ENCODE measurements at regions not wholly inside any gene's neighbourhood (a gene's known extent, or its start where the extent isn't known, plus 50 kb on each side); places are given as distances from the start of the nearest gene placed in this dataset.

DNA sequence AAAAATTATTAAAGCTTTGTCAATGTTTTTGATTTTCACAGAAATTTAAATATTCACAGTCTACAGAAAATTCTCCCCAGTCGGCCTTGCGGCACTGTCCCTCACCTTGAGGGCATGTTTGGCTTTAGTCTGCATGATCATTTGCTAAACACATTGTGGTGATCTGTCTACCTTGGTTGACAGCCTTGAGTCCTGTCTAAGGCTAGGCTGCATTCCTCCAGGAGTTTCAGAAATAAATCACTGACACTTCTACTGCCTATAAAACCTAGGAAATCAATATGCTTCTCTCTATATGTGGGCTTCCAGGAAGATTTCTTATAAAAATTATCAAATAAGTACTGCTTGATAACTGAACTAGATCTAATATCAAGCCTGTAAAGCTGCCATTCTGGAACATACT is 430.7 kb upstream of the GRM3 start:
- no peak for DNase-seq
- in situ Hi-C loops (cut with MboI; ENCODE audit: low pct_ligation_motif_present in 1 of 4, low pct_unique_long_range_greater_than_20kb in 1 of 4, low sequenced_read_pairs in 3 of 4) (no loop called here), intact Hi-C loops (cut with DNase I; ENCODE audit: low total_unique reads) (no loop called here)
- no peaks in the 10 kb centered on the region for H3K9me3 ChIP-seq
- no peaks in the 10 kb centered on the region for H3K4me1 ChIP-seq
- no peak overlapping the region for H3K27ac ChIP-seq
- 78 to 85% methylated on average over 2 of the region's 2 CpGs for WGBS, 2 donors (ENCODE audit: low coverage in 1 of 2)
- H3K36me3 ChIP-seq, result no peaks in the 10 kb centered on the region
- no peak for TF ChIP-seq POLR2AphosphoS5 (IDR thresholded peaks at IDR 0.05)
- TF ChIP-seq EP300 (IDR thresholded peaks at IDR 0.05; ENCODE audit: low read depth), result no peak
- H3K4me3 ChIP-seq, result no peak overlapping the region
- H3K27me3 ChIP-seq, result no peaks in the 10 kb centered on the region

DNA sequence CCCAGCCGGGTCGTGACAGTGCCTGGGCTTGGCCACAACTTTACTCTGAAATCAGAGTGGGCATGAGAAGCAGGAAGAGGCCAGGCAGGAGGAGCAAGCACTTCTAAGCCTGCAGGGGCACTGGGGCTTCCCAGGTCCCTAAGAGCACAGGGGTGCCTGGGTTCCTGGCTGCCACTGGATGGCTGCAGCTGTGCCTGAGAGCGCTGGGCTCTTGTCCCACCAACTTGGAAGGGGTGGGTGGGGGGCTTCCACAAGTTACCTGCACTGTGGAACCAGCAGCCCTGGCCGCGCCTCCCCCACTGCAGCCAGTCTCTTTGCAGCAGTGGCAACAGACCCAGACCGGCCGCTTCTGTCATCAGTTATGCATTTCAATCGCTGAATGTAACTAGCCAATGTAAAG is 434.7 kb upstream of the GRM3 start:
- TF ChIP-seq, protein P1, sequence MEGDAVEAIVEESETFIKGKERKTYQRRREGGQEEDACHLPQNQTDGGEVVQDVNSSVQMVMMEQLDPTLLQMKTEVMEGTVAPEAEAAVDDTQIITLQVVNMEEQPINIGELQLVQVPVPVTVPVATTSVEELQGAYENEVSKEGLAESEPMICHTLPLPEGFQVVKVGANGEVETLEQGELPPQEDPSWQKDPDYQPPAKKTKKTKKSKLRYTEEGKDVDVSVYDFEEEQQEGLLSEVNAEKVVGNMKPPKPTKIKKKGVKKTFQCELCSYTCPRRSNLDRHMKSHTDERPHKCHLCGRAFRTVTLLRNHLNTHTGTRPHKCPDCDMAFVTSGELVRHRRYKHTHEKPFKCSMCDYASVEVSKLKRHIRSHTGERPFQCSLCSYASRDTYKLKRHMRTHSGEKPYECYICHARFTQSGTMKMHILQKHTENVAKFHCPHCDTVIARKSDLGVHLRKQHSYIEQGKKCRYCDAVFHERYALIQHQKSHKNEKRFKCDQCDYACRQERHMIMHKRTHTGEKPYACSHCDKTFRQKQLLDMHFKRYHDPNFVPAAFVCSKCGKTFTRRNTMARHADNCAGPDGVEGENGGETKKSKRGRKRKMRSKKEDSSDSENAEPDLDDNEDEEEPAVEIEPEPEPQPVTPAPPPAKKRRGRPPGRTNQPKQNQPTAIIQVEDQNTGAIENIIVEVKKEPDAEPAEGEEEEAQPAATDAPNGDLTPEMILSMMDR (IDR thresholded peaks at IDR 0.05), result no peak
- TF ChIP-seq POLR2AphosphoS5 (IDR thresholded peaks at IDR 0.05), result no peak
- TF ChIP-seq POLR2A (IDR thresholded peaks at IDR 0.05), result no peak
- no peak for TF ChIP-seq EP300 (IDR thresholded peaks at IDR 0.05; ENCODE audit: low read depth)
- in situ Hi-C loops (cut with MboI; ENCODE audit: low pct_ligation_motif_present in 1 of 4, low pct_unique_long_range_greater_than_20kb in 1 of 4, low sequenced_read_pairs in 3 of 4) (no loop called here), intact Hi-C loops (cut with DNase I; ENCODE audit: low total_unique reads) (no loop called here)
- no peak overlapping the region for H3K4me3 ChIP-seq
- no peaks in the 10 kb centered on the region for H3K36me3 ChIP-seq
- no peaks in the 10 kb centered on the region for H3K4me1 ChIP-seq
- no peak overlapping the region for H3K27ac ChIP-seq
- H3K9me3 ChIP-seq, result no peaks in the 10 kb centered on the region
- H3K27me3 ChIP-seq, result no peaks in the 10 kb centered on the region
- DNase-seq, result no peak
- WGBS, 2 donors (ENCODE audit: low coverage in 1 of 2), result 73 to 83% methylated on average over 1 to 8 of the region's 8 CpGs

DNA sequence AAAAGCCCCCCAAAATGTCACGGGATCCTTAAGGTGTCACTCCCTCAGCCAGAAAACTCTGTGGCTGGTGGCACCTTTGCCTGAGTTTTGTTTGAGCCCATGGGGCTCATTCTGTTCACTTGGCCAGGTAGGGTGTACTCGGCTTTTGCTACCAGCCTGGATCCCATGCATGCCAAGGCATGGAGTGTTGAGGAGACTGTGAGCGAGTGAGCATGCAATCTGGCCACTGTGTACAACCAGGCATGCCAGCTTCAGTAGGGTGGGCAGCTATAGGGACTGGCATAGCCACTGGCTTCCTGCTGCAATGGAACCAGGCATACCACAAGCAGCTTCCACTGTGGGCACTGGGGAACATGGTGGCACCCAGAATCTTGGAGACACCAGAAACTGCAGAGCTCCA is 436.0 kb upstream of the GRM3 start:
- Histone ChIP-seq H3K27ac (no peak overlapping the region), H3K36me3 (no peaks in the 10 kb centered on the region), H3K9me3 (peaks cover 0 to 4% of the 10 kb centered on the region in 2 donors), H3K4me1 (no peaks in the 10 kb centered on the region), H3K27me3 (no peaks in the 10 kb centered on the region), H3K4me3 (no peak overlapping the region)
- TF ChIP-seq POLR2A (IDR thresholded peaks at IDR 0.05) (no peak), EP300 (IDR thresholded peaks at IDR 0.05; ENCODE audit: low read depth) (no peak), POLR2AphosphoS5 (IDR thresholded peaks at IDR 0.05) (no peak)
- TF ChIP-seq, protein P1 (IDR thresholded peaks at IDR 0.05), result no peak
- in situ Hi-C loops (cut with MboI; ENCODE audit: low pct_ligation_motif_present in 1 of 4, low pct_unique_long_range_greater_than_20kb in 1 of 4, low sequenced_read_pairs in 3 of 4), result no loop called here
- WGBS, 2 donors (ENCODE audit: low coverage in 1 of 2), result 88% methylated on average over 3 of the region's 3 CpGs; no CpG with 5 or more reads in 1 of the 2 donors
- DNase-seq, result no peak
- intact Hi-C loops (cut with DNase I; ENCODE audit: low total_unique reads), result no loop called here

DNA sequence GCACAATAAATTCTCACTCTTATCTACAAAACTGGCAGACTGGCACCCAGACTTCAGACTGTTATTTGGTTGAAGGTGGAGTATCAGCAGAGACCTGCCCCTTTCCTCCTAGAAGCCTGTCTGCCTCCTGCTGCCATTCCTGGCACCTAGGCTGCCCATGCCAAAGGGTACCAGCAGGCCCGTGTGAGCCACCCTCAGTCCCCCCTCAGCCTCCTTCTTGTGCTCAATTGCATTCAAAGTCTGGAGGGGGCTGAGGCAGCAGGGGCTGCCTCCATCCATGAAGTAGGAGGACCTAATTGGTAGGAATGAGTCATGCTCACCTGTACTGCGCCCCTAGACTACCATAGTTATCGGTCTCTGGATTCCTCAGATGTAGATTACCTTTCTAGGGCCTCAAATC is 440.9 kb upstream of the GRM3 start:
- Histone ChIP-seq H3K27me3 (no peaks in the 10 kb centered on the region), H3K4me1 (no peaks in the 10 kb centered on the region), H3K36me3 (no peaks in the 10 kb centered on the region), H3K4me3 (no peak overlapping the region), H3K27ac (no peak overlapping the region), H3K9me3 (peaks cover 0 to 9% of the 10 kb centered on the region in 2 donors)
- no peak for DNase-seq
- 41% methylated on average over 3 of the region's 3 CpGs; no CpG with 5 or more reads in 1 of the 2 donors for WGBS, 2 donors (ENCODE audit: low coverage in 1 of 2)
- intact Hi-C loops (cut with DNase I; ENCODE audit: low total_unique reads), result no loop called here
- no peak for TF ChIP-seq EP300 (IDR thresholded peaks at IDR 0.05; ENCODE audit: low read depth)
- TF ChIP-seq POLR2A (IDR thresholded peaks at IDR 0.05), result no peak
- TF ChIP-seq POLR2AphosphoS5 (IDR thresholded peaks at IDR 0.05), result no peak
- TF ChIP-seq, protein P1 (IDR thresholded peaks at IDR 0.05), result no peak
- in situ Hi-C loops (cut with MboI; ENCODE audit: low pct_ligation_motif_present in 1 of 4, low pct_unique_long_range_greater_than_20kb in 1 of 4, low sequenced_read_pairs in 3 of 4), result no loop called here

DNA sequence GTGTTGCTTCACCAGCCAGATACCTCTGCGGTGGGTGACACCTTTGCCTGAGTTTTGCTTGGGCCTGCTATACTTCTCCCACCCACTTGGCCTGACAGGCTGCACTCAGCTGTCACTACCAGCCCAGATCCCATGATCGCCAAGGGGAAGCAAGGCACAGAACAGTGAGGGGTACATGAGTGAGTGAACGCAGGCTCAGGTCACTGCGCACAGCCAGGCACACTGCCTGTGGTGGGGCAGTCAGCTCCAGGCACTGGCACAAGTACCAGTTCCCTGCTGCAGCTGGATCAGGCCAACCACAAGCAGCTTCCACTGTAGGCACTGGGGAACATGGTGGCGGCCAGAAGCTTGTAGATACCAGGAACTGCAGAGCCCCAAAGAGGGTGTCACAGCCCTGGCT is 441.9 kb upstream of the GRM3 start:
- Histone ChIP-seq H3K36me3 (no peaks in the 10 kb centered on the region), H3K4me1 (no peaks in the 10 kb centered on the region), H3K27me3 (no peaks in the 10 kb centered on the region), H3K4me3 (no peak overlapping the region), H3K9me3 (peaks cover 0 to 9% of the 10 kb centered on the region in 2 donors), H3K27ac (no peak overlapping the region)
- WGBS, 2 donors (ENCODE audit: low coverage in 1 of 2), result 89% methylated on average over 5 of the region's 5 CpGs; no CpG with 5 or more reads in 1 of the 2 donors
- in situ Hi-C loops (cut with MboI; ENCODE audit: low pct_ligation_motif_present in 1 of 4, low pct_unique_long_range_greater_than_20kb in 1 of 4, low sequenced_read_pairs in 3 of 4) (no loop called here), intact Hi-C loops (cut with DNase I; ENCODE audit: low total_unique reads) (no loop called here)
- no peak for DNase-seq
- no peak for TF ChIP-seq EP300 (IDR thresholded peaks at IDR 0.05; ENCODE audit: low read depth)
- TF ChIP-seq POLR2A (IDR thresholded peaks at IDR 0.05), result no peak
- no peak for TF ChIP-seq POLR2AphosphoS5 (IDR thresholded peaks at IDR 0.05)
- TF ChIP-seq, protein P1 (IDR thresholded peaks at IDR 0.05), result no peak
